Ascending aorta (tissue), 2 donors: ENCODE measurements at regions not wholly inside any gene's neighbourhood (a gene's known extent, or its start where the extent isn't known, plus 50 kb on each side); places are given as distances from the start of the nearest gene placed in this dataset.

Experiments used
- DNase-seq, 2 donors: peaks; one replicate each; pipeline ENCODE4 v3.0.0-alpha.2; 2019; ENCODE audit warnings: low spot score in 2 of 2
- H3K27ac ChIP-seq, 2 donors: fragments of 200-600 bp; sonication (generic); one replicate each; pipeline ENCODE4 v1.5.1; 2016 to 2017; ENCODE audit warnings: mild to moderate bottlenecking in 1 of 2
- H3K27me3 ChIP-seq: fragments of 200-600 bp; sonication (generic); one replicate; pipeline ENCODE4 v1.5.1; 2017
- H3K36me3 ChIP-seq, 2 donors: fragments of 200-600 bp; sonication (generic); one replicate each; pipeline ENCODE4 v1.5.1; 2016
- H3K4me1 ChIP-seq, 2 donors: fragments of 200-600 bp; sonication (generic); one replicate each; pipeline ENCODE4 v1.5.1; 2016 to 2017; ENCODE audit warnings: mild to moderate bottlenecking in 1 of 2
- H3K4me3 ChIP-seq, 2 donors: fragments of 200-600 bp; sonication (generic); one replicate each; pipeline ENCODE4 v1.5.1; 2016 to 2017; ENCODE audit warnings: mild to moderate bottlenecking in 1 of 2
- H3K9me3 ChIP-seq, 2 donors: fragments of 200-600 bp; sonication (generic); one replicate each; pipeline ENCODE4 v1.5.1; 2016
- intact Hi-C: fragments of 100-400 bp; cut with DNase I; formaldehyde crosslinking; loops from one replicate; pipeline ENCODE4 v1.15.1; 2023
- TF ChIP-seq, protein P1 (sequence below), 3 experiments: fragments of 200-600 bp in 2 of 3; fragments of 450-650 bp in 1 of 3; sonication (generic) in 2 of 3; IDR thresholded peaks; one replicate each; pipeline ENCODE4 v1.5.1; 2016 to 2019; ENCODE audit warnings: antibody characterized with exemption in 3 of 3, mild to moderate bottlenecking in 1 of 3, moderate library complexity in 1 of 3

DNA sequence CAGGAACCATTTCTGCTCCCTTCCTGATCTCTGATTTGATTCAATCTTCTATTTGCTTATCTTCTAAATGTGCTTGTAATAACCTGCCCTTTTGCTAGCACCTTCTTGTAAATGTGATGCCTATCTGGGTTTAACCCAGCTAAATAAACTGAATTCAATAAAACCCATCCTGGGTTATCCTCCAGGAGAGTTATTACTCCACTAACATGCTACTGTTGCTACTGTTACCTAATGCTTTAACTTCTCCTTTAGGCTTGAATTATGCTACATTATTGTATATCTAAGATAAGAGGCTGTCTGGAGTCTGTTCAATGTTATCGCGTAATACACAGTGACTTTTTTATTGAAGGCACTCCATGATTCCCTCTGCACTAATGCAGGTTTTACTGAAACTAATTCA lies 206.5 kb upstream of the CTAGE1 start:
- Histone ChIP-seq H3K4me3 (no peak overlapping the region), H3K36me3 (no peaks in the 10 kb centered on the region), H3K4me1 (no peaks in the 10 kb centered on the region), H3K27ac (no peak overlapping the region), H3K9me3 (no peaks in the 10 kb centered on the region), H3K27me3 (no peaks in the 10 kb centered on the region)
- DNase-seq, result no peak
- intact Hi-C loops, result no loop called here
- TF ChIP-seq, protein P1, sequence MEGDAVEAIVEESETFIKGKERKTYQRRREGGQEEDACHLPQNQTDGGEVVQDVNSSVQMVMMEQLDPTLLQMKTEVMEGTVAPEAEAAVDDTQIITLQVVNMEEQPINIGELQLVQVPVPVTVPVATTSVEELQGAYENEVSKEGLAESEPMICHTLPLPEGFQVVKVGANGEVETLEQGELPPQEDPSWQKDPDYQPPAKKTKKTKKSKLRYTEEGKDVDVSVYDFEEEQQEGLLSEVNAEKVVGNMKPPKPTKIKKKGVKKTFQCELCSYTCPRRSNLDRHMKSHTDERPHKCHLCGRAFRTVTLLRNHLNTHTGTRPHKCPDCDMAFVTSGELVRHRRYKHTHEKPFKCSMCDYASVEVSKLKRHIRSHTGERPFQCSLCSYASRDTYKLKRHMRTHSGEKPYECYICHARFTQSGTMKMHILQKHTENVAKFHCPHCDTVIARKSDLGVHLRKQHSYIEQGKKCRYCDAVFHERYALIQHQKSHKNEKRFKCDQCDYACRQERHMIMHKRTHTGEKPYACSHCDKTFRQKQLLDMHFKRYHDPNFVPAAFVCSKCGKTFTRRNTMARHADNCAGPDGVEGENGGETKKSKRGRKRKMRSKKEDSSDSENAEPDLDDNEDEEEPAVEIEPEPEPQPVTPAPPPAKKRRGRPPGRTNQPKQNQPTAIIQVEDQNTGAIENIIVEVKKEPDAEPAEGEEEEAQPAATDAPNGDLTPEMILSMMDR (IDR thresholded peaks at IDR 0.05), result no peak

GRCh38 chr18:22625406-22625805 lies 207.7 kb upstream of the CTAGE1 start:
- H3K27ac ChIP-seq, result no peak overlapping the region
- DNase-seq, result no peak
- intact Hi-C loops, result no loop called here
- TF ChIP-seq, protein P1 (IDR thresholded peaks at IDR 0.05), result no peak
- H3K4me3 ChIP-seq, result no peak overlapping the region
- no peaks in the 10 kb centered on the region for H3K4me1 ChIP-seq
- H3K9me3 ChIP-seq, result no peaks in the 10 kb centered on the region
- no peaks in the 10 kb centered on the region for H3K27me3 ChIP-seq
- no peaks in the 10 kb centered on the region for H3K36me3 ChIP-seq

DNA sequence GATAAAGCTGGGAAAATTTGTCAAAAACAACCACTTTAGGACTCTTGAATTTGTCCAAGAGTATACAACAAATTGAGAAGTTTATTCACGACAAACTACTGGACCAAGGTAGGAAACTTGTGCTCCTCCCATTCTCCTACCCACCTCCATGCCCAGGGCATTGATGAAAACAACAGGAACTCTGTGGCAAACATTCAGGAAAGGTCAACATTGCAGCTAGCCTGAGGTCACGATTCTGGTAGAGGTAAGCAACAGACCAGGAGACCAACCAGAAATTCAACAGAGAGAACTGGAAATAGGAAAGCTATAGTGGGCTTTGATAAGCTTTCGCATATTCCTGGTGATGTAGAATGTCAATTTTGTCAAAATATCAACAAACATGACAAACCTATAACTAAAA lies 209.1 kb upstream of the CTAGE1 start:
- H3K4me1 ChIP-seq, result no peaks in the 10 kb centered on the region
- no peaks in the 10 kb centered on the region for H3K36me3 ChIP-seq
- H3K4me3 ChIP-seq, result no peak overlapping the region
- no peak for DNase-seq
- TF ChIP-seq, protein P1 (IDR thresholded peaks at IDR 0.05), result no peak
- H3K27me3 ChIP-seq, result no peaks in the 10 kb centered on the region
- H3K27ac ChIP-seq, result no peak overlapping the region
- no peaks in the 10 kb centered on the region for H3K9me3 ChIP-seq
- intact Hi-C loops, result no loop called here

- intact Hi-C loops, result no loop called here
- TF ChIP-seq, protein P1 (IDR thresholded peaks at IDR 0.05), result no peak
- Histone ChIP-seq H3K36me3 (no peaks in the 10 kb centered on the region), H3K4me1 (no peaks in the 10 kb centered on the region), H3K9me3 (no peaks in the 10 kb centered on the region), H3K27me3 (no peaks in the 10 kb centered on the region), H3K27ac (no peak overlapping the region), H3K4me3 (no peak overlapping the region)
- no peak for DNase-seq
These were observed 209.8 kb upstream of the CTAGE1 start for GRCh38 chr18:22627506-22627905.

- Histone ChIP-seq H3K4me1 (no peaks in the 10 kb centered on the region), H3K9me3 (no peaks in the 10 kb centered on the region), H3K4me3 (no peak overlapping the region), H3K27me3 (no peaks in the 10 kb centered on the region), H3K36me3 (no peaks in the 10 kb centered on the region), H3K27ac (no peak overlapping the region)
- no peak for DNase-seq
- TF ChIP-seq, protein P1 (IDR thresholded peaks at IDR 0.05), result no peak
- intact Hi-C loops, result no loop called here
These were observed 211.2 kb upstream of the CTAGE1 start for GRCh38 chr18:22628795-22629510.

DNA sequence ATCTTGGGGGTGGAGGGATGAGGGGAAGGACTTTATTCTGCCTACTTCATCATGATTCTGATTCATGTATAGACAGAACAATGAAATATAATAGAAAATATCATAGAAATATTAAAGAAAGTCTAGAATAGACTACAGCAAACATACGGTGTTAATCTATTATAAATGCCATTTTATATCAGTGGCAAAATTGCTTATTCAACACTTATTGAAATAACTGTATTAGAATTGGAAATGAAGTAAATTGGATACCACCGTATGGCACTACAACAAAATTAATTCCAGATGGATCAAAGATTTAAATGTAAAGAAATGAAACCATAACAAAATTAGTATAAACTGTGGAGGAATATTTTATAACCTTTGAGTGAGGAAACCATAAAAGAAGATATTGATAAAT lies 213.3 kb upstream of the CTAGE1 start:
- Histone ChIP-seq H3K27ac (no peak overlapping the region), H3K4me1 (no peaks in the 10 kb centered on the region), H3K27me3 (no peaks in the 10 kb centered on the region), H3K36me3 (no peaks in the 10 kb centered on the region), H3K4me3 (no peak overlapping the region), H3K9me3 (no peaks in the 10 kb centered on the region)
- no peak for DNase-seq
- intact Hi-C loops, result no loop called here
- TF ChIP-seq, protein P1 (IDR thresholded peaks at IDR 0.05), result no peak
